ENCODE measurements at regions not wholly inside any gene's neighbourhood (a gene's known extent, or its start where the extent isn't known, plus 50 kb on each side); places are given as distances from the start of the nearest gene placed in this dataset.

- Histone ChIP-seq H3K36me3 (ENCODE audit: control insufficient read depth, insufficient read depth, low read length) (no peaks in the 10 kb centered on the region), H3K27me3 (ENCODE audit: control insufficient read depth, insufficient read depth, low read length, poor library complexity, severe bottlenecking) (peaks cover 2% of the 10 kb centered on the region), H3K27ac (ENCODE audit: insufficient read depth, low read depth, low read length, poor library complexity, severe bottlenecking) (no peak overlapping the region), H3K4me3 (ENCODE audit: insufficient read depth, low read depth, low read length) (no peak overlapping the region), H3K4me1 (ENCODE audit: control insufficient read depth, insufficient read depth, low read length) (no peaks in the 10 kb centered on the region), H3K9me3 (ENCODE audit: control insufficient read depth, low read length) (no peaks in the 10 kb centered on the region)
- 60 to 62% methylated on average over 7 of the region's 7 CpGs for WGBS, 2 experiments
Observed at GRCh38 chr6:134741200-134741536, 208.7 kb downstream of the ALDH8A1 start.

GRCh38 chr6:134740473-134741199, 209.3 kb downstream of the ALDH8A1 start:
- Histone ChIP-seq H3K27ac (ENCODE audit: insufficient read depth, low read depth, low read length, poor library complexity, severe bottlenecking) (no peak overlapping the region), H3K36me3 (ENCODE audit: control insufficient read depth, insufficient read depth, low read length) (no peaks in the 10 kb centered on the region), H3K4me3 (ENCODE audit: insufficient read depth, low read depth, low read length) (no peak overlapping the region), H3K4me1 (ENCODE audit: control insufficient read depth, insufficient read depth, low read length) (no peaks in the 10 kb centered on the region), H3K27me3 (ENCODE audit: control insufficient read depth, insufficient read depth, low read length, poor library complexity, severe bottlenecking) (peaks cover 5% of the 10 kb centered on the region), H3K9me3 (ENCODE audit: control insufficient read depth, low read length) (no peaks in the 10 kb centered on the region)
- 73 to 74% methylated on average over 4 to 5 of the region's 5 CpGs for whole genome bisulfite sequencing, 2 experiments

GRCh38 chr6:134740027-134740373, 209.9 kb downstream of the ALDH8A1 start:
- Histone ChIP-seq H3K9me3 (ENCODE audit: control insufficient read depth, low read length) (no peaks in the 10 kb centered on the region), H3K27me3 (ENCODE audit: control insufficient read depth, insufficient read depth, low read length, poor library complexity, severe bottlenecking) (peaks cover 5% of the 10 kb centered on the region), H3K27ac (ENCODE audit: insufficient read depth, low read depth, low read length, poor library complexity, severe bottlenecking) (no peak overlapping the region), H3K4me1 (ENCODE audit: control insufficient read depth, insufficient read depth, low read length) (no peaks in the 10 kb centered on the region), H3K4me3 (ENCODE audit: insufficient read depth, low read depth, low read length) (no peak overlapping the region), H3K36me3 (ENCODE audit: control insufficient read depth, insufficient read depth, low read length) (no peaks in the 10 kb centered on the region)
- whole genome bisulfite sequencing, 2 experiments = 93 to 95% methylated on average over 4 to 5 of the region's 5 CpGs

- 91 to 96% methylated on average over 5 to 6 of the region's 6 CpGs for WGBS, 2 experiments
- Histone ChIP-seq H3K27ac (ENCODE audit: insufficient read depth, low read depth, low read length, poor library complexity, severe bottlenecking) (no peak overlapping the region), H3K4me3 (ENCODE audit: insufficient read depth, low read depth, low read length) (no peak overlapping the region), H3K4me1 (ENCODE audit: control insufficient read depth, insufficient read depth, low read length) (no peaks in the 10 kb centered on the region), H3K9me3 (ENCODE audit: control insufficient read depth, low read length) (no peaks in the 10 kb centered on the region), H3K36me3 (ENCODE audit: control insufficient read depth, insufficient read depth, low read length) (no peaks in the 10 kb centered on the region), H3K27me3 (ENCODE audit: control insufficient read depth, insufficient read depth, low read length, poor library complexity, severe bottlenecking) (peaks cover 5% of the 10 kb centered on the region)
Observed at GRCh38 chr6:134739299-134740026, 210.4 kb downstream of the ALDH8A1 start.

GRCh38 chr6:134738211-134738885, 211.6 kb downstream of the ALDH8A1 start:
- no peak overlapping the region for H3K4me3 ChIP-seq (ENCODE audit: insufficient read depth, low read depth, low read length)
- no peak overlapping the region for H3K27ac ChIP-seq (ENCODE audit: insufficient read depth, low read depth, low read length, poor library complexity, severe bottlenecking)
- no peaks in the 10 kb centered on the region for H3K4me1 ChIP-seq (ENCODE audit: control insufficient read depth, insufficient read depth, low read length)
- WGBS, 2 experiments = 100% methylated on average over 1 of the region's 1 CpG
- no peaks in the 10 kb centered on the region for H3K36me3 ChIP-seq (ENCODE audit: control insufficient read depth, insufficient read depth, low read length)
- H3K27me3 ChIP-seq (ENCODE audit: control insufficient read depth, insufficient read depth, low read length, poor library complexity, severe bottlenecking) = peaks cover 5% of the 10 kb centered on the region
- no peaks in the 10 kb centered on the region for H3K9me3 ChIP-seq (ENCODE audit: control insufficient read depth, low read length)

GRCh38 chr6:134735461-134735860, 214.4 kb downstream of the ALDH8A1 start:
- Histone ChIP-seq H3K27me3 (ENCODE audit: control insufficient read depth, insufficient read depth, low read length, poor library complexity, severe bottlenecking) (peaks cover 5% of the 10 kb centered on the region), H3K27ac (ENCODE audit: insufficient read depth, low read depth, low read length, poor library complexity, severe bottlenecking) (no peak overlapping the region), H3K36me3 (ENCODE audit: control insufficient read depth, insufficient read depth, low read length) (no peaks in the 10 kb centered on the region)

GRCh38 chr6:134734312-134734869, 215.5 kb downstream of the ALDH8A1 start:
- 45 to 71% methylated on average over 6 of the region's 6 CpGs for WGBS, 2 experiments

More at GRCh38 chr6:134735461-134735860, 214.4 kb downstream of the ALDH8A1 start:
- Histone ChIP-seq H3K4me1 (ENCODE audit: control insufficient read depth, insufficient read depth, low read length) (no peaks in the 10 kb centered on the region), H3K9me3 (ENCODE audit: control insufficient read depth, low read length) (no peaks in the 10 kb centered on the region), H3K4me3 (ENCODE audit: insufficient read depth, low read depth, low read length) (no peak overlapping the region)

GRCh38 chr6:134733801-134734200, 216.1 kb downstream of the ALDH8A1 start:
- Histone ChIP-seq H3K27me3 (ENCODE audit: control insufficient read depth, insufficient read depth, low read length, poor library complexity, severe bottlenecking) (peaks cover 5% of the 10 kb centered on the region), H3K27ac (ENCODE audit: insufficient read depth, low read depth, low read length, poor library complexity, severe bottlenecking) (no peak overlapping the region), H3K9me3 (ENCODE audit: control insufficient read depth, low read length) (no peaks in the 10 kb centered on the region), H3K4me1 (ENCODE audit: control insufficient read depth, insufficient read depth, low read length) (no peaks in the 10 kb centered on the region), H3K4me3 (ENCODE audit: insufficient read depth, low read depth, low read length) (no peak overlapping the region), H3K36me3 (ENCODE audit: control insufficient read depth, insufficient read depth, low read length) (no peaks in the 10 kb centered on the region)
- 100% methylated on average over 1 of the region's 1 CpG; no CpG with 5 or more reads in 1 of the 2 experiments for WGBS, 2 experiments

More at GRCh38 chr6:134734312-134734869, 215.5 kb downstream of the ALDH8A1 start:
- Histone ChIP-seq H3K9me3 (ENCODE audit: control insufficient read depth, low read length) (no peaks in the 10 kb centered on the region), H3K4me1 (ENCODE audit: control insufficient read depth, insufficient read depth, low read length) (no peaks in the 10 kb centered on the region), H3K27ac (ENCODE audit: insufficient read depth, low read depth, low read length, poor library complexity, severe bottlenecking) (no peak overlapping the region), H3K36me3 (ENCODE audit: control insufficient read depth, insufficient read depth, low read length) (no peaks in the 10 kb centered on the region), H3K4me3 (ENCODE audit: insufficient read depth, low read depth, low read length) (no peak overlapping the region), H3K27me3 (ENCODE audit: control insufficient read depth, insufficient read depth, low read length, poor library complexity, severe bottlenecking) (peaks cover 5% of the 10 kb centered on the region)

GRCh38 chr6:134732763-134733162, 217.1 kb downstream of the ALDH8A1 start:
- Histone ChIP-seq H3K27ac (ENCODE audit: insufficient read depth, low read depth, low read length, poor library complexity, severe bottlenecking) (no peak overlapping the region), H3K27me3 (ENCODE audit: control insufficient read depth, insufficient read depth, low read length, poor library complexity, severe bottlenecking) (peaks cover 5% of the 10 kb centered on the region), H3K4me1 (ENCODE audit: control insufficient read depth, insufficient read depth, low read length) (no peaks in the 10 kb centered on the region), H3K36me3 (ENCODE audit: control insufficient read depth, insufficient read depth, low read length) (no peaks in the 10 kb centered on the region), H3K4me3 (ENCODE audit: insufficient read depth, low read depth, low read length) (no peak overlapping the region), H3K9me3 (ENCODE audit: control insufficient read depth, low read length) (no peaks in the 10 kb centered on the region)
- 90 to 93% methylated on average over 2 of the region's 4 CpGs for WGBS, 2 experiments

- Histone ChIP-seq H3K4me1 (ENCODE audit: control insufficient read depth, insufficient read depth, low read length) (no peaks in the 10 kb centered on the region), H3K27me3 (ENCODE audit: control insufficient read depth, insufficient read depth, low read length, poor library complexity, severe bottlenecking) (peaks cover 5% of the 10 kb centered on the region), H3K9me3 (ENCODE audit: control insufficient read depth, low read length) (no peaks in the 10 kb centered on the region), H3K36me3 (ENCODE audit: control insufficient read depth, insufficient read depth, low read length) (no peaks in the 10 kb centered on the region), H3K27ac (ENCODE audit: insufficient read depth, low read depth, low read length, poor library complexity, severe bottlenecking) (no peak overlapping the region), H3K4me3 (ENCODE audit: insufficient read depth, low read depth, low read length) (no peak overlapping the region)
- 81 to 86% methylated on average over 1 of the region's 1 CpG for WGBS, 2 experiments
Observed at GRCh38 chr6:134731615-134732014, 218.3 kb downstream of the ALDH8A1 start.

All from ectodermal cell (in vitro differentiated cells).